GM12891 (cell line): ENCODE measurements at regions not wholly inside any gene's neighbourhood (a gene's known extent, or its start where the extent isn't known, plus 50 kb on each side); places are given as distances from the start of the nearest gene placed in this dataset.
"Not testable (repeated sequence)": the region's sequence is repeated elsewhere in the genome, so short reads cannot be mapped to it uniquely, and the experiment has no call there.

Source experiments
- DNase-seq: peaks from one replicate; pipeline ENCODE4 v3.0.0; 2011; ENCODE audit warnings: low spot score; ENCODE audit not compliant: insufficient read length
- FAIRE-seq: peaks from 2 replicates; lab custom pipeline; 2011; peaks lifted over from hg19 to GRCh38; lab: Jason Lieb, UNC

GRCh38 chr7:150035769-150036168 lies 162.0 kb downstream of the ATP6V0E2 start:
- DNase-seq, FAIRE-seq: not testable (repeated sequence)

GRCh38 chr7:150039061-150039460 lies 165.3 kb downstream of the ATP6V0E2 start:
- not testable (repeated sequence) for FAIRE-seq, DNase-seq

- DNase-seq, FAIRE-seq: not testable (repeated sequence)
These were observed 168.5 kb downstream of the ATP6V0E2 start for GRCh38 chr7:150042281-150042680.

GRCh38 chr7:150044771-150045170 lies 171.0 kb downstream of the ATP6V0E2 start:
- FAIRE-seq, DNase-seq: not testable (repeated sequence)

- not testable (repeated sequence) for FAIRE-seq, DNase-seq
These were observed 171.8 kb downstream of the ATP6V0E2 start for GRCh38 chr7:150045596-150045995.

GRCh38 chr7:150046290-150047194 lies 172.8 kb downstream of the ATP6V0E2 start:
- not testable (repeated sequence) for DNase-seq, FAIRE-seq

GRCh38 chr7:150047329-150047728 lies 173.6 kb downstream of the ATP6V0E2 start:
- FAIRE-seq = not testable (repeated sequence)

GRCh38 chr7:150047772-150048171 lies 174.0 kb downstream of the ATP6V0E2 start:
- FAIRE-seq = not testable (repeated sequence)

More at GRCh38 chr7:150047329-150047728, 173.6 kb downstream of the ATP6V0E2 start:
- DNase-seq = not testable (repeated sequence)

GRCh38 chr7:150048244-150049011 lies 174.7 kb downstream of the ATP6V0E2 start:
- FAIRE-seq, DNase-seq: not testable (repeated sequence)

More at GRCh38 chr7:150047772-150048171, 174.0 kb downstream of the ATP6V0E2 start:
- DNase-seq = not testable (repeated sequence)

GRCh38 chr7:150049012-150049655 lies 175.4 kb downstream of the ATP6V0E2 start:
- FAIRE-seq = peak; percentile 26
- not testable (repeated sequence) for DNase-seq

- not testable (repeated sequence) for FAIRE-seq, DNase-seq
These were observed 179.6 kb downstream of the ATP6V0E2 start for GRCh38 chr7:150053396-150053795.

- not testable (repeated sequence) for DNase-seq
These were observed 180.5 kb downstream of the ATP6V0E2 start for GRCh38 chr7:150054242-150054641.

GRCh38 chr7:150060259-150061221 lies 186.8 kb downstream of the ATP6V0E2 start:
- DNase-seq = not testable (repeated sequence)
- FAIRE-seq = peak; percentile 95

More at GRCh38 chr7:150054242-150054641, 180.5 kb downstream of the ATP6V0E2 start:
- not testable (repeated sequence) for FAIRE-seq

GRCh38 chr7:150063195-150063594 lies 189.4 kb downstream of the ATP6V0E2 start:
- DNase-seq, FAIRE-seq: not testable (repeated sequence)

GRCh38 chr7:150069555-150070313 lies 196.0 kb downstream of the ATP6V0E2 start:
- DNase-seq, FAIRE-seq: not testable (repeated sequence)

- not testable (repeated sequence) for DNase-seq, FAIRE-seq
These were observed 203.8 kb downstream of the ATP6V0E2 start for GRCh38 chr7:150077543-150077942.

- FAIRE-seq, DNase-seq: not testable (repeated sequence)
These were observed 208.1 kb downstream of the ATP6V0E2 start for GRCh38 chr7:150081865-150082264.
